LNCAP (cell line): ENCODE measurements at regions not wholly inside any gene's neighbourhood (a gene's known extent, or its start where the extent isn't known, plus 50 kb on each side); places are given as distances from the start of the nearest gene placed in this dataset.

Experiments
- CTCF ChIP-seq: fragments of 450-650 bp; IDR thresholded peaks from 2 replicates; pipeline ENCODE4 v1.5.1; 2017; ENCODE audit warnings: mild to moderate bottlenecking

- no peak for TF ChIP-seq CTCF
Measured at GRCh38 chr2:125559186-125559585, 1096.8 kb upstream of the GYPC start.

- TF ChIP-seq CTCF, result no peak
Measured at GRCh38 chr2:125560855-125561254, 1095.1 kb upstream of the GYPC start.

GRCh38 chr2:125561302-125561701 is 1094.7 kb upstream of the GYPC start:
- TF ChIP-seq CTCF, result no peak

- no peak for TF ChIP-seq CTCF
Measured at GRCh38 chr2:125562924-125563323, 1093.0 kb upstream of the GYPC start.

- TF ChIP-seq CTCF, result no peak
Measured at GRCh38 chr2:125564471-125564870, 1091.5 kb upstream of the GYPC start.

GRCh38 chr2:125566422-125566821 is 1089.5 kb upstream of the GYPC start:
- no peak for TF ChIP-seq CTCF

GRCh38 chr2:125567100-125567499 is 1088.9 kb upstream of the GYPC start:
- no peak for TF ChIP-seq CTCF

GRCh38 chr2:125572660-125573059 is 1083.3 kb upstream of the GYPC start:
- TF ChIP-seq CTCF, result no peak
